Pancreas (tissue), 10 donors: ENCODE measurements at regions not wholly inside any gene's neighbourhood (a gene's known extent, or its start where the extent isn't known, plus 50 kb on each side); places are given as distances from the start of the nearest gene placed in this dataset.

Experiments used
- ATAC-seq, 4 donors: fragments of 200-7000 bp; cut with Tn5 transposase; one replicate each; pipeline versions ENCODE4 v1.8.0 to v1.9.1; 2020; ENCODE audit warnings: mild to moderate bottlenecking in 4 of 4, moderate library complexity in 4 of 4
- DNase-seq, 6 donors: peaks; one replicate each; pipeline ENCODE4 v3.0.0-alpha.2; 2020
- FAIRE-seq: peaks from 2 replicates; lab custom pipeline; 2012; peaks lifted over from hg19 to GRCh38; lab: Jason Lieb, UNC
- H3K27ac ChIP-seq, 4 donors: fragments of 200-600 bp; sonication (generic); 1 replicate in 3 of 4; 2 replicates in 1 of 4; pipeline versions ENCODE4 v1.5.0 to v1.8.0; 2020
- H3K27me3 ChIP-seq, 4 donors: fragments of 200-600 bp; one replicate each; pipeline ENCODE4 v1.8.0; 2021
- H3K36me3 ChIP-seq, 3 donors: fragments of 200-600 bp; sonication (generic) in 1 of 3; one replicate each; pipeline versions ENCODE4 v1.5.0 to v1.8.0; 2020 to 2021
- H3K4me1 ChIP-seq, 3 donors: fragments of 200-600 bp; one replicate each; pipeline ENCODE4 v1.8.0; 2021
- H3K4me3 ChIP-seq, 4 donors: fragments of 200-600 bp; sonication (generic) in 2 of 4; one replicate each; pipeline versions ENCODE4 v1.5.0 to v1.8.0; 2020 to 2021
- H3K9me3 ChIP-seq, 4 donors: fragments of 200-600 bp; one replicate each; pipeline ENCODE4 v1.8.0; 2021
- WGBS, 2 donors: extraction: QIAGEN DNeasy Blood & Tissue Kit; methylation state at CpG; one replicate each; pipeline ENCODE4 v1.1.7; 2013; 5-methylcytosine and 5-hydroxymethylcytosine counted together
- intact Hi-C, 3 donors: fragments of 100-400 bp; cut with DNase I; formaldehyde crosslinking; loops; one replicate each; pipeline versions ENCODE4 v1.11.1 to v1.14.2; 2022
- TF ChIP-seq, protein P1 (sequence below), 4 donors: fragments of 200-600 bp; sonication (generic) in 3 of 4; IDR thresholded peaks; one replicate each; pipeline versions ENCODE4 v1.5.0 to v1.8.0; 2021; ENCODE audit warnings: antibody characterized with exemption in 4 of 4
- donor health status: healthy with polysubstance abuse.
- donor health status: DM: no; HTN: no; CAD: no; lungs with moderate emphysema.
- donor health status: DM: no; HTN: no; CAD: no.
- donor health status: control.
- donor health status: control.
- donor health status: Bipolar disorder and iron deficiency.
- donor health status: DM: yes; HTN: yes; CAD: no.
- donor health status: DM: no; HTN: no; CAD: no.
- donor health status: DM: no; HTN: no; CAD: no.
- donor health status: DM: yes; HTN: yes; CAD: no.

DNA sequence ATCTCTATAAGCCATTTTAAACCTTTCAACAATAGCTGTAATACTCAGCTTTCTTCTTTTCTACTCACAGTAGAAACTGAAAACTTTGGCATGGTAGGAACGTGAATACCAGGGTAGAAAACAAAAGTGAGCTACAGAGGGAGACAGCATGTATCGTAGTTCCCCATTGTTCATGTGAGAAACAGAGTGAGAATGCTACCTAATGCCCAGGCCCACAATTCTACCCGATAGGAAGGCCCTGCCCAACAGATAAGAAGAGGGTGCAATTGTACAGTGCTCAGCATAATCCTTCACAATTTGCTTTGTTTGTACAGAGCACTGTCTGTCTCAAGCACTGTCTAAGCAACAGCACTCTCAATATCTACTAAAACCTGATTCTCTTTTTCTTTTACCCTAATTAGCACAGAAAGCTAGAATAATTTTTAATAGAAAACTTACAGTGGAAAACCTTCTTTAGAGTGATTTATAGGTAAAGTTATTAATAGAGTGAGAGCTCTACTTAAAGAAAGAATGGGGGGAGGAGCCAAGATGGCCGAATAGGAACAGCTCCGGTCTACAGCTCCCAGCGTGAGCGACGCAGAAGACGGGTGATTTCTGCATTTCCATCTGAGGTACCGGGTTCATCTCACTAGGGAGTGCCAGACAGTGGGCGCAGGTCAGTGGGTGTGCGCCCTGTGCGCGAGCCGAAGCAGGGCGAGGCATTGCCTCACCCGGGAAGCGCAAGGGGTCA is 322.3 kb downstream of the EFNB2 start:
- intact Hi-C loops: no loop called here
- Histone ChIP-seq H3K4me1 (no peaks in the 10 kb centered on the region), H3K27ac (no peak overlapping the region), H3K9me3 (no peaks in the 10 kb centered on the region), H3K36me3 (no peaks in the 10 kb centered on the region), H3K4me3 (no peak overlapping the region), H3K27me3 (no peaks in the 10 kb centered on the region)
- 86% methylated on average over 15 to 18 of the region's 18 CpGs for WGBS, 2 donors
- DNase-seq (no peak), FAIRE-seq (no peak), ATAC-seq (no peak)
- TF ChIP-seq, protein P1, sequence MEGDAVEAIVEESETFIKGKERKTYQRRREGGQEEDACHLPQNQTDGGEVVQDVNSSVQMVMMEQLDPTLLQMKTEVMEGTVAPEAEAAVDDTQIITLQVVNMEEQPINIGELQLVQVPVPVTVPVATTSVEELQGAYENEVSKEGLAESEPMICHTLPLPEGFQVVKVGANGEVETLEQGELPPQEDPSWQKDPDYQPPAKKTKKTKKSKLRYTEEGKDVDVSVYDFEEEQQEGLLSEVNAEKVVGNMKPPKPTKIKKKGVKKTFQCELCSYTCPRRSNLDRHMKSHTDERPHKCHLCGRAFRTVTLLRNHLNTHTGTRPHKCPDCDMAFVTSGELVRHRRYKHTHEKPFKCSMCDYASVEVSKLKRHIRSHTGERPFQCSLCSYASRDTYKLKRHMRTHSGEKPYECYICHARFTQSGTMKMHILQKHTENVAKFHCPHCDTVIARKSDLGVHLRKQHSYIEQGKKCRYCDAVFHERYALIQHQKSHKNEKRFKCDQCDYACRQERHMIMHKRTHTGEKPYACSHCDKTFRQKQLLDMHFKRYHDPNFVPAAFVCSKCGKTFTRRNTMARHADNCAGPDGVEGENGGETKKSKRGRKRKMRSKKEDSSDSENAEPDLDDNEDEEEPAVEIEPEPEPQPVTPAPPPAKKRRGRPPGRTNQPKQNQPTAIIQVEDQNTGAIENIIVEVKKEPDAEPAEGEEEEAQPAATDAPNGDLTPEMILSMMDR (IDR thresholded peaks at IDR 0.05): no peak

DNA sequence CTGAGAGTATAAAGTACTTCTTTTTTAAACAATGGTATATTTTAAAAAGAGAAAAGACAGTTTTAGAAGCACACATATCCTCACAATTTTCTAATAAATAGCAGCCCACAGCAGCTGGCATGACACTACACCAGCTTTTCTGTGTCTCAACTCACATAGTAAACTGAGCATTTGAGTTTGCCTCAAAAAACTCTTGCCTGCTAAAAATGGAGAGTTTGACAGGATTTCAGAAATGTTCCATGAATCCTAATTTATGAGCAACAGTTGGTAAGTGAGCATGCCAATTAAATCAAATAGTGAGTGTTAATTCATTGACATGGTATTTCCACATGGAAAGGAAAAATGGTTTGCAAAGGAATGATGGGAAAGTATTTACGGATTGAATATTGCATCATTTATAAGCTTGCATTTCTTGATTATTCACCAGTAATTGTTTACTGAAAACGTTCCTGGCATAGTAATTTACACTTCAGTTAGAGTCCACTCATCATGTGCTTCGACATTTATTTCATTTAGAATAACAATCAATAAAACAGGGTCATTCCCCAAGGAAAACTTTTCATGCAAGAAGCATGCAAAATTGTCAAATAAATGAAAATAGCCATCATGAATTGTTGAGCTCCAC is 323.0 kb downstream of the EFNB2 start:
- 50 to 56% methylated on average over 3 of the region's 3 CpGs for WGBS, 2 donors
- Histone ChIP-seq H3K27ac (no peak overlapping the region), H3K4me1 (no peaks in the 10 kb centered on the region), H3K36me3 (no peaks in the 10 kb centered on the region), H3K9me3 (no peaks in the 10 kb centered on the region), H3K27me3 (no peaks in the 10 kb centered on the region), H3K4me3 (no peak overlapping the region)
- TF ChIP-seq, protein P1 (IDR thresholded peaks at IDR 0.05): no peak
- ATAC-seq: no peak
- intact Hi-C loops: no loop called here
- no peak for DNase-seq
- FAIRE-seq: no peak

DNA sequence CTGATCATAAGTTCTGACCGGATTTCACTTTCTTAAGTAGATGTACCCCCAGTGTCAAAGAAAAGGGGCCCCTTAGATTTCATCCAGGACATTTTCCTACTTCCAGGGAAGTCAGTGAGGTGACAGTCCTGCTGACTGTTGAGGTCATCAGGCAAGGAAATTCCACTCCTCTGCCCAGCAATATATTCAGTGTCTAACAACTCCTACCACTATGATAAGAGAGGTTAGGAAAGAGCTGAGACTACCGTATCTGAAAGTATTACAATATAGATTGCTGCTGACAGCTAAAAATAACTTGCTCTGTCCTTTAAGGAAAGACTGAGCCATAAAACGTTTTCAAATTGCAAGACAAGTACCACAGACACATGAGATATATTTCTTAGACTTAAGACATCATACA is 325.1 kb downstream of the EFNB2 start:
- no peak overlapping the region for H3K4me3 ChIP-seq
- ATAC-seq: no peak
- no peak for FAIRE-seq
- no peak overlapping the region for H3K27ac ChIP-seq
- H3K36me3 ChIP-seq: no peaks in the 10 kb centered on the region
- no peaks in the 10 kb centered on the region for H3K4me1 ChIP-seq
- DNase-seq: no peak
- intact Hi-C loops: no loop called here
- TF ChIP-seq, protein P1 (IDR thresholded peaks at IDR 0.05): no peak
- no peaks in the 10 kb centered on the region for H3K9me3 ChIP-seq
- 35 to 40% methylated on average over 3 of the region's 3 CpGs for WGBS, 2 donors
- H3K27me3 ChIP-seq: no peaks in the 10 kb centered on the region

DNA sequence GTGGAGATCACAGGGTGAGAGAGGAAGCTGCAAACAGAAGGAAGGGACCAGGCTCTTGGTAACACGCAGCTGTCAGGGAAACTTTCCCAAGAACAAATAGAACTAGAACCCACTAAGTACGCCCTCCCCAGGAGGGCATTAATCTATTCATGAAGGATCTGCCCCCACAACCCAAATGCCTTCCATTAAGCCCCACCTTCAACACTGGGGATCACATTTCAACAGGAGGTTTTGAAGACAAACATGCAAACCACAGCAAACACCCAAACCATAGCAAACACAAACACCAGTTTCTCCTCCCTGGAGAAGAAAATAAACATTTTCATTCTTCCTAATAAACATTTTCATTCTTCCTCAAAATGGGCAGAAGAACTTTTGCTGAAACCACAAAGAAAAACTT is 329.6 kb downstream of the EFNB2 start:
- 39 to 41% methylated on average over 2 of the region's 2 CpGs for WGBS, 2 donors
- no peaks in the 10 kb centered on the region for H3K36me3 ChIP-seq
- no peaks in the 10 kb centered on the region for H3K27me3 ChIP-seq
- no peaks in the 10 kb centered on the region for H3K4me1 ChIP-seq
- no peak overlapping the region for H3K27ac ChIP-seq
- FAIRE-seq (no peak), DNase-seq (no peak), ATAC-seq (no peak)
- TF ChIP-seq, protein P1 (IDR thresholded peaks at IDR 0.05): no peak
- no peaks in the 10 kb centered on the region for H3K9me3 ChIP-seq
- intact Hi-C loops: no loop called here
- no peak overlapping the region for H3K4me3 ChIP-seq

DNA sequence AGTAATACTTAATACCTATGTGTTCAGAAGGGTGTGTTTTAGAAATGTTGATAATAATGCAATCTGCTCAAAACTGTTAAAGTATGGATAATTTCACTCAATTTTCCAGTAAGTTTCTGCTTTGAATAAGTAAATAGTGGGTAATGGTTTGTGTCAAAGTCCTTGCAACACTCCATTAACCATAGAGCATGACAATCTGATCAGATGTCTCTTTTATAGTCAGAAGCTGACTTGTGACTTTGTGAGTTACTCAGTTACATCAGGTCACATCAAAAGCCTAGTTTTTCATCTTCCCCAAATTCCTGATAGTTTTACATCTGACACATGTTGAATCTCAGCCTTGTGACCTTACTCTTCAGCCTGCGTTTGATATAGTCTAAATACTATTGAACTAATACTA is 338.0 kb downstream of the EFNB2 start:
- WGBS, 2 donors: 60 to 61% methylated on average over 1 of the region's 1 CpG
- Histone ChIP-seq H3K4me3 (no peak overlapping the region), H3K4me1 (no peaks in the 10 kb centered on the region), H3K27me3 (no peaks in the 10 kb centered on the region), H3K27ac (no peak overlapping the region), H3K36me3 (no peaks in the 10 kb centered on the region), H3K9me3 (no peaks in the 10 kb centered on the region)
- no peak for DNase-seq
- FAIRE-seq: no peak
- no peak for ATAC-seq
- intact Hi-C loops: no loop called here
- TF ChIP-seq, protein P1 (IDR thresholded peaks at IDR 0.05): no peak
